HS-27A (cell line): ENCODE measurements at regions not wholly inside any gene's neighbourhood (a gene's known extent, or its start where the extent isn't known, plus 50 kb on each side); places are given as distances from the start of the nearest gene placed in this dataset.

Experiments
- DNase-seq: peaks from one replicate; pipeline ENCODE4 v3.0.0-alpha.2; 2012; ENCODE audit warnings: low read depth, missing footprints

DNA sequence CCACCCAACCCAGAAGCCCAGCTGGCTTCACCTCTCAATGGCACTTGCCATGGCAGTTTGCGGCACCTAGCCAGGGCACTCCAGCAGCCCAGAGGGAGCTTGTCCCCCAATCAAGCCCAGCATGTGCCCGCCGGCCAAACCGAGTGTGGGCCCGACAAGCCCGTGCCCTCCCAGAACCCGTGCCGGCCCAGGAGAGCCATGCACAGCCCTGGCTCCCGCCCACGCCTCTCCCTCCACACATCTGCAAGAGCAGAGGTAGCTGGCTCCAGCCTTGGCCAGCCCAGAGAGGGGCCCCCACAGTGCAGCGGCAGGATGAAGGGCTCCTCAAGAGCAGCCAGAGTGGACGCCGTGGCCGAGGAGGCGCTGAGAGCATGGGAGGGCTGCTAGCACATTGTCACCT is 2278.0 kb upstream of the PCDH20 start:
- no peak for DNase-seq

DNA sequence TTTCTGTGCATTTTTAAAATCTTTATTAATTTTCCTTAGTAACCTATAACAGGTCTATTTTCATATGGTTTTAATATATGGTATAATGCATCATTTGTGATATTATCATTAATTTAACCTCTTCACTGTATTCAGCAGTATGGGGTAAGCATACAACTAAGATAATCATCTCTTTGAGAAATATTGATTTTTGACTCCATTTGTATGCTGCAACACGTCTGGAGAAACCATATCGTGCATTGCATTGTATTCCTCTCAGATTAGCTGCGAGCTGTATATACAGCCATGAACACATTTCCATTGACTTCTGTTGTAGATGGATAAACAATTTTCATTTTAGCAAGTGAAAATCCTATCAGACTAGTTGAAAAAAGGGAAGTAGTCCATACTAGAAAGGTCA is 2275.8 kb upstream of the PCDH20 start:
- no peak for DNase-seq

DNA sequence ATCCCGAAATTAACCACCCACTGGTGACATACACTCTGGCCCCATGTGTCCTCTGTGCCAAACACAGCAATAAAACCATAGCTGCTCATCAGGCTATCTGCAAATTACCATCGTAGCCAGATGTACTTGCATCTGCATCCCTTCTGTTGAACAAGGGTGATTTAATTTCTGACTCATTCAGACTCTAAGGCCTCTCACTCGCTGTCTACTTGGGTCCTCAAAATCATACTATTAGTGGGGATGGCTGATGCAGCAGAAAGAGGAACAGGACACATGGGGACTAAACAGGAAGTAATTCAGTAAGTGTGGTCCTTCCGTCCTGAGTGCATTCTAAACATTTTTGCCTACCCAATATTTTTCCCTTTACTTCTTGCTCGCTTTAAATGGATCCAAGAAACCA is 2275.0 kb upstream of the PCDH20 start:
- no peak for DNase-seq

DNA sequence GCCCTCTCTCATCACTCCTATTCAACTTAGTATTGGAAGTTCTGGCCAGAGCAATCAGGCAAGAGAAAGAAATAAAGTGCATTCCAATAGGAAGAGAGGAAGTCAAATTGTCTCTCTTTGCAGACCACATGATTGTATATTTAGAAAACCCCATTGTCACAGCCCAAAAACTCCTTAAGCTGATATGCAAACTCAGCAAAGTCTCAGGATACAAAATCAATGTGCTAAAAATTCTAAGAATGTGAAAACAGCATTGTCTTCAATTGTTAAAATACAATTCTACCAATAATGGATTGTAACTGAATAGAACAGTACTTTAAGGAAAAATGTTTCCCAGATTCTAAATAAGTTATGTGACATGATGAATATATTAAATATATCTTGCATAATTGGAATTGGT is 2269.2 kb upstream of the PCDH20 start:
- no peak for DNase-seq

DNA sequence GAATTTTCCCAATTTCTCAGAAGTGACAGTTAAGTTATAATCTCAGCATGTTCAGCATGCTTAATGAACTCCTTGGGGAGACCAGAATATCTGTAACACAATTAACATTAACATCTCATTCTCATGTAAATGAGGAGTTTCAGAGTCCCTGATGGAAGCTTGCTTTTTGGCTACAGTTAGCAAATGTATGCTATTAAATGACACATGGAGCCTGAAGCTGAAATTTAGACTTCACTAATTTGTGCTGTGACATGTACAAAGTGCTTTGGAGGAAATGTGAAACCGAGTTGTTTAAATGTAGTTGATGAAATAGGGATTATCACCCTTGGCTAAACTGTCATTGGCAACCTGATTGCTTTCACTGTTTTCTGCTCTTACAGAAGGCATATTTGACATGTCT is 2265.1 kb upstream of the PCDH20 start:
- DNase-seq: no peak

DNA sequence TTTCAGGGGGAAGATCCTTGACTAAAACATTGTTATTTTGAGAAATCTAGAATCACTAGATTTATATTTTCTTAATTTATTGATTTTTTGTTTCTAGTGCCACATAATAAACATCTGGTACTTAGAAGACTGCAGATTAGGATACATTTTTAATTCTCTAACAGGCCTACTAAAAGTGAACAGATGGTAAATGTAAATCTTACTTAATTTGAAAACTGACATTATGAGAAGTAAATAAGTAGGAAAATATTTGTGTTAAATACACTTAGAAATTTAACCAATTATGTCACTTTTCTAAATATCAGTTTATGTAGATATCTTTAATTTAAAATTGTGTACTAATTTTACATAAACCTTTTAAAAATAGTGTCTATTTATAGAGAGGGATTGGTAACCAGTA is 2255.6 kb upstream of the PCDH20 start:
- DNase-seq: no peak

DNA sequence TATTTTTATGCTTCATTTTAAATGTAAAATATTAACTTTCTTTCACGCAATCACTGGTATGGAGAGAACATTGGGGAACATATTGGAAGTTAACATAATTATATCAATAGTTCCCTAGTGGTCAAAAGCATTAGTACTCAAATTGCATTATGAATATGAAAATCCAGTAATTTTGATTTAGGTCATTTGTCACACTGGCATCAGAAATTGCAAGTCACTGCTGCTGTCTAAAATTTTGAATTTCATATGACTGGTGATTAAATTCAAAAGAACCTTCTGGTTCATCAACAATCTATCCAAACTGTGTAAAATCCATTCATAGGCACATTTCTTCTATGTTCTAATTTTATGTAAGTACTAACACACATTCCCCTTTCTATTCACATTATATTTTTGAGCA is 2235.7 kb upstream of the PCDH20 start:
- DNase-seq: no peak

DNA sequence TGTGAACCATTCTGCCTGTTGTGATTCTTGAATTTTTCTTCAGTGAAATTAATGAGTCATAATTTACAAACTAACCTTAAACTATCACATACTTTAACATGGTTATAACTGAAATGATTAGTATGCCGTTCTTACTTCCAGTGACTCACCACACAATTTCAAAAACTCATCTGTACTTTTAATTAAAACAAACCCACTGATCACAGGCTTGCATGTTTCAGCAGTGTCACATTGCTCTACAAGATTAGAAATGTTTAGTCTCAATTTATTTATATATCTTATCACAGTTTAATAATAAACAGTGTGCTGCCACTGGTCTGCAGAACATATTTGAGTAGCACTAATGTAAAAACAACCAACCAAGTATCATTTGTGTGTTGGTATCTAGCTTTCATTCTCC is 2227.9 kb upstream of the PCDH20 start:
- no peak for DNase-seq

DNA sequence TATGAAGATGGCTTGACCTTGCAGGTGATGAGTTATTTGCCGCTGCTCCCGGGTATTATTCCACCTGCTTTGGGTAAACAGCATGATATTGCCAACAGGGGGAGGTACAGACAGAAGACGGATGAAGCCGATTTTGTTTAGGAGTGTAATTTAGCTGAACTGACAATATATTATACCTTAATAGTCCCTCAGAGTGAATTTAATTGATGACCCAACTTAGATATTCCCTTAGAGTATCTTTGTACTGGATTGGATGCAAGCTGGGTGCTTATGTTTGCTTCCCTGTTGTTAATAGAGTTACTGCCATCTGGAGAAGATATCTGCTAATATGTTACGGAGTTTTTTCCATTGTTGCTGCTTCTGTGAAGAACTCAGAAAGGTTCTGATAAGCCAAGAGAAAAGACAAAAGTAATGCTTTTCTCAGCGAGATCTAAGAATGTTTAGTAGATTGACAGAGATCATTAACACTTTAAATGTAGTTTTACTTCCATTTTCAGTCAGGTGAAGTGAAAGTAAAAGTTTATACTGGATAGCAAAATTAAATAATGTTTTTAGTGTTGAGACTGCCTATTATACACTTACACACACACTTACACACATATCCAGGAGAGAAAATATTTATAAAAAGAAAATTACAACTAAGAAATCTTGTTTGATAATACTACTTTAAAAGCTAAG is 2220.8 kb upstream of the PCDH20 start:
- DNase-seq: no peak

DNA sequence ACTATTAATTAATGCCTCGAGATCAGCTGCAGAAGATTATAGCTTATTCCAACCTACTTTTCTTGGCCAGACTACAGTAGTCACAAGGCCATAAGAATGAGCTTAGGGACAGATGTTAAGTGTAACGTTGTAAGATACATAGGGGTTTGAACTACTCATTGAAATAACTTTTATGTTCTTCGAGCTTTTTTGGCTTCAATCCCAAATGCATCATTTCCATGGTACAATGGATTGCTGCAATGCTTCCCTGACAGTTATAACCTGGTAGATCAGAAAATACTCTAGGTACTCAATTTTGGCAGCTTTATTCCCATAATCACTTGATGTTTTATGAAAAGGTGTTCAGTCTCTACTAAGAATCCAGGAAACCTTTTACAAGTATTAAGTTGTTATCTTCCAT is 2216.7 kb upstream of the PCDH20 start:
- DNase-seq: no peak

DNA sequence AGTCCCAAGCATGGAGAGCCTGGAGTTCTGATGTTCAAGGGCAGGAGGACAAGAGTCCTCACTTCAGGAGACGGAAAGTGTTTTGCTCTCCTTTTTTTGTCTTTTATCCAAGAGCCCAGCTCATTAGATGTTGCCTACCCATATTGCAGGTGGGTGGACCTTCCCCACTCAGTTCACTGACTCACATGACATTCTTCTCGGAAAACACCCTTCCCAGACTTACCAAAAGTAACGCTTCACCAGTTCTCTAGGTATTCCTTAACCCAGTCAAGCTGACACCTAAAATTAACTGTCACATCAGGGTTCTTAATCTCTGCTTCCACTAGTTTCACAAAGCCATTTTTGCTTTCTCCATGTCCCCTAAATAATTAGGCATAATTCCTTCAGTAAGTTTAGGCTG is 2215.4 kb upstream of the PCDH20 start:
- no peak for DNase-seq

DNA sequence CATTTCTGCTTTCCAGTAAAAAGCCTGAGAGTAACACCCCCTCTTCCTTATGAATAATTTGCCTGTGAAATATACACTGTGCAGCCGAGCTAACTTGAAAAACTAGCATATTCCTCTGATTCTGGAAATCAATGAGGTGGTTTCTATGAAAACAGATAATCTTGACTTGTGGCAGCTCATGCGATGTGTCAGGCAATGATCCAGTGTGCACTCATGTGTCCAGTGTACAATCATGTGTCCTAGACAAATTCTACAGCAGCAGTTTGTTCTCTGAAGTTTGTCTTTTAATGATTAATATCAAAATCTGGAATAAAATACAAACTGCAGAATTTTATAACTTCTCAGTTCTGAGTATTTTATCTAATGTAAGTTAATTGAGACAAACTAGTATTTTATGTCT is 2213.9 kb upstream of the PCDH20 start:
- no peak for DNase-seq

DNA sequence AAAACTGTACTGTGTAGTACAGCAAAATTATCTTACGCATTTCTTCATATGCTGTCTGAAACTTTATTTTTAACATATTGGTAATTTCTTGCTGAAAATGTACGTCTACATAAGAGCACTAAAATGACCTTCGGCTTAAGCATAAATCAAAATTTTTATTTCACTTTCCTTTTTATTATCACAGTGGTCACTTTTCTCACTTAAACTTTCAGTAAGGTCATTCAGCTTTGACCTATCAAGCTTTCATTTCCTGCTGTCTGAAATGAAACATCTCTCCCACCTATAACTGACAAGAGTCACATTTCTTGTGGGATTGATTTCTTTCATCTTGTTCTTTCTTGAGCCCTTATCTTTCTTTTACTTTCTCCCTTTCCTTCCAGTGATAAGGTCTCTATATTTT is 2212.7 kb upstream of the PCDH20 start:
- no peak for DNase-seq

DNA sequence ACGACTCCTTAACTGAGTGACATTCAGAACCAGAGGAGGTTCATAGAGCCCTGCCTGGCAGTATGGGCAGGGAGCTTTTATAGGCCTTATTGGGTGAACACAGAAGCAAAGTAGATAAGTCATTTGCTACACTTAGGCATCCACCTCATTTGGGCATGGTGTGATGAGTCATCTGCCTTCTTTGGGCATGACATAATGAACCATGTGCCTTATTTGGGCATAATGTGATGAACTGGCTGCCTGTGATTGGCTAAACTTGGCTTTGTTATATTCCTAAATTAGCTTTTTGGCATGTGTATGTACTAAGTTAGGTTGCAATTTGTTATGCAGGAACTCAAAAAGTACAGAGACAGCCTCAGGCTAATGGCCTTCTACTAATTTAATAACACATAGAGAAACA is 2210.2 kb upstream of the PCDH20 start:
- DNase-seq: no peak

DNA sequence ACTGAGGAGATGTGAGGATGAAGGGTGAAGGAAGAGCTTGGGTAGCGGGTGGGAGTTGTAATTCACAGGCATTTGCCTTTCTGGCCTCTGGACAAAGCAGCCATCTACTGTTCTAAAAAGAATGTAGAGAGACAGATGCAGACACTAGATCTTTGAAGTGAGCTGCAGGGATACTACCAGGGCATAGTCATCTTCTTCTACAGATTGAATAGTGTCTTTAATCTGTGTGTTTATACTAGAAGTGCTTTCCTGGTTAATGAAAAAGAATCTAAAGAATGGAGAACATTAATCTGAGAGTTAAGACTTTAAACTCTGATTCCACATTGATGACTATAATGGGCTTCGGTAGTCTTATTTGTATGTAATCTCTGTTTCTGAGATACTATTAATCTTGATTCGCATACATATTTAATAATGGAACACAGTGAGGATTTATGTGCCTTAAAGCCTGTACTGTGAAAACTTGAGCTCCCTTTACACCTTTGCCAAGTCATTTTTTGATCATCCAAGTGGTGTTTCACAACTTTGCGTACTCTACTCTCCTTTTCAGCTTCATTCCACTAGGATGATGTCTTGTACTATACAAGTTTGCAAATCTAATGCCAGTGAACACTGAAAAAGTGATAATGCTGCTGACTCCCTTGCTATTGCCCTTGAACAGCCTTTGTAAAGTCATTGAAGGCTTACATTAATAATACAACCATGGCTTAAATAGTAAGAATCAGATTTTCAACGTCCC is 2199.4 kb upstream of the PCDH20 start:
- no peak for DNase-seq

DNA sequence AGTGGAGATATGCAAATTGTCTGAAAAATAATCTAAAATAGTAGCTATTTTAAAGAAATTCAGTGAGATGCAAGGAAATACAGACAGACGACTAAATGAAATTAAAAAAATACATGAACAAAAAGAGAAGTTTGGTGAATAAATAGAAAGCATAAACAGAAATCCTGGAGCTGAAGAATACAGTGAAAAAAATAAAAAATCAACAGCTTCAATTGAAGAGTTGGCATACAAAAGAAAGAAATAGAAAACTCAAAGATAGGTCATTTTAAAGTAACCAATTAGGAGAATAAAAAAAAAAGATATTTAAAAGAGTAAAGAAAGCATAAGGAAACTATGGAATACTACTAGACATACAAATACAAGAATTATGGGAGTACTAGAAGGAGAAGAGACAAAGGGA is 2191.5 kb upstream of the PCDH20 start:
- no peak for DNase-seq

DNA sequence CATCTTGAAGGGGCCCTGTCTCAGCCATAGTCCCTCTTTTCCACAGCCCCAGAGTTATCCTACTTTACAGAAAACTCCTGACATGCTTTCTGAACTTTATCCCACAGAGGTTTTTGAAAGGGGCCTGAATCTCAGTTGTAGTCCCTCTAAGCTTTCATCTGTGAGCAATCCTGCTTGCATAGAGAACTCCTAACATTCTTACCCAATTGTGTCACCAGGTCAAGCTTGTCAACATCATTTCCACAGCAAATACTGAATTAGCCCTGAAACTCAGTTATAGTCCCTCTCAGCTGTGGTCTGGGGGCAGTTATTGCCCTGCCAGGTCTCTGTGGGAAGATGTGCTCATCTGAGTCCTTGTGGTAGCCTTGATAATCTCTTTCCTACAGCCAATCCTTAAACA is 2190.3 kb upstream of the PCDH20 start:
- no peak for DNase-seq

DNA sequence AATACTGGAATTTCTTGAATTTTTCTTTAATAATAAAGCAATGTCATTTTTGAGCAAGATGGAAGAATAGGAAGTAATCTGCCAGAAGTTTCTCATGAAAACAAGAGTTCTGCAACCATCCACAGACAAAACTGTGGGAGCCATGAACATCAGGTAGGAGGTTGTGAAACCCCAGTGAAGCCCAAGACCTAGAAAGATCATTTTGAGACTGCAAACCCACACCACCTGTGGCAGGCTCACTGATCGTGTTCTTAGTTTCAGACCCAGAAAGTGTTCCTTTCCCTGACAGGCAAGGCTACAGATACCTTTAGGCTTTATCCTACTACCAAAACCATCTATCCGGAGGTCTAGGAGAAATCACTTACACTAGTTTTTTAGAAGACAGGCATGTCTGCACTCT is 2189.8 kb upstream of the PCDH20 start:
- DNase-seq: no peak

DNA sequence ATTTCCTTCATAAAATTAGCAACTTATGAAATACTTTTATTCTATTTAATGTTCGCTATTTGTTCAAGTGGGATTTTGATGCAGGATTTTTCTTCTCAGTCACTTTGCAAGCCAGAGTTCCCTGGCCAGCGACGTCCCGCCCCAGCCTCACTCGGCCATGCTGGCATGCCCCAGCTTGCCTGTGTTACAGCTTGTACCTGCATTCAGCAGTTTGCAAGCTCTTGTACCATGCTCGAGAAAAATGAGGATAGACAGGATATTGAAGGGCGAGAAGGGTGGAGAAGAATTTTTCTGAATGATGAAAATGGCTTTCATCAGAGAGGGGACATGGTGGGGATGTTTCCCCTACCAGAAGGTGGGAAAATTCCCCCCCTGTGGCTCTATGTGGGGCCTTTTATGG is 2180.2 kb upstream of the PCDH20 start:
- DNase-seq: no peak

DNA sequence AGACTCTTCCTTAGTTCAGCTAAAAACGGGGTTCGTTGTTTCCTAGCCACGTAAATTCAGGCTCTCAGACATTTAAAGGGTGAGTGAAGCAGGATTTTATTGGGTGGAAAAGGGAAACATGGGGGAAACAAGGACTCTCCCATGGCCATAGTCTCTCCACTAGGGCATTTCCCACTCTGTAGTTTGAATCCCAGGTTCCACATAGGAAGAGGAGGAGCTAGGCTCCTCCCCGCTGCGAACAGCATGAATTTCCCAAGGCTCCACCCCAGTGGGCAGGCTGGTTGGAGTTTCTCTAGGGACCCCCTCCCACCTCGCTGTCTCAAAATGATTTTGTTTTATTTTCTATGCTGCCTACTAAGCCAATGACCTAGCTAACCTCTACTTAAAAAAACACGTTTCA is 2170.8 kb upstream of the PCDH20 start:
- no peak for DNase-seq

DNA sequence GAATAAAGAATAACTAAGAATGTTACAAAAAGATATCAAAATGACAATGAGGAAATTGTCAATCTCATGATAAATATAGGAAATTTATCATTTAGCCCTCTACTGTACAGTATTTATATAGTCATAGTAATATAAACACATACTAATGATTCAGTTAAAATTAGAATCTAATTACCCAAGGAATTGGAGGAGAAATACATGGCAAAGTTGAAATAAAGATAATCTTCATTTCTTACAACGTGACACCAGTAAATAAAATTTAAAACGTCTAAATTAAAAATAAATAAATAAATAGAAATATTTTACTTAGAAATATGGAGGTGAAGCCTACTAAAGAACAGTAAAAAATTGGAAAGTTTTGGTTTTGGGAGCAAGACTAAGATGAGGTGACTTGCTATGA is 2163.1 kb upstream of the PCDH20 start:
- no peak for DNase-seq

DNA sequence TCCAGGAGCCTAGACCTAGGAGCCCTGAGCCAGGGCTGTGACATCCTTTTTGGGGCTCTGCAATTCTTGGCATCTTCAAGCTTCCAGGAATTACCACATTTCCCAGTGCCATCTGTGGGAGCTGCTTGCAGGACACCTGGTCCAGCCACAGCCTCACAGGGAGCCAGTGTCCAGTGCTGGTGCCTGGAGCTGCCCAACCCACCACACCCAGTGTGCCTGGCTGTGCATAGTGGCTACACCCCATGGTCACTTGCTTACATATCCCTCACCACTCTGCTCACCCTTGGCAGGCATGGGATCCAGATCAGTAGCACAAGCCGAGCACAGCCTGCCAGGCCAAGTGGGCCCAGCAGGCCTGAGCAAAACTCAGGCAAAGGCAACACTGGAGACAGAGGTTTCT is 2151.4 kb upstream of the PCDH20 start:
- no peak for DNase-seq

DNA sequence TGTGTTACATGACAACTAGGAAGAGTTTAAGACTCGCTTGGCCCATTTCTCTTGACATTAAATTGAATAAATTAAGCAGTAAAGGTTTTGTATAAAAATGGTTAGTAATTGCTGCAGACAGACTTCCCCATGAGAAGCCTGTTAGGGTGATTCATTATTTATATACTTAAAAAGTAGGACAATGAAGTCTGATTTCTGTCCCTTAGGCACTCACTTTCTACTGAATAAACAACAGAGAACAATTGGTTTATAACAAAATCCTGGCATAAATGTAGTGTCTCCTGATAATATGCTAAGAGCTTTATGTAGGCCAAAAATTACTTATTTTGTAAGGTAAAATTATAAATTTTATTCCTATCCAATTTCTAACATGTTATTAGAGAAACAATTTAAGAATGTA is 2138.5 kb upstream of the PCDH20 start:
- no peak for DNase-seq

DNA sequence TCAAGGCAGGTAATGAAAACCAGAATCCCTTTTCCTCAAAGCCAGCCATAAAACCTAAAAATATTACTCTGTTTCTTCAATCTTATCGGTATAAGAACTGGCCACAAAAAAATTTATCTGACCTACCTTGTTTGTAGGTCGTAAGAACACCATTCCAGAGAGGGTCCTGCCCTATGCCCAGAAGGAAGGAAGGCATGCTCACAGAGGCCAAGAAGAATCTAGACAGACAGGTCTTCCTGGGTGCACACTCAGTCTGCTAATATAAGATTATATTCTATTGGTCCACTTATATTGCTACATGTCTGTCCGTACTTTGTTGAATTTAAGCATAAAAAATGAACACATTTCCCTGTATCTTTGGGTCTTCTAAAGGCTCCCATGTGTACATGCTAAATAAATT is 2136.1 kb upstream of the PCDH20 start:
- DNase-seq: no peak
